ENCODE measurements at regions not wholly inside any gene's neighbourhood (a gene's known extent, or its start where the extent isn't known, plus 50 kb on each side); places are given as distances from the start of the nearest gene placed in this dataset.
"Not testable (repeated sequence)": the region's sequence is repeated elsewhere in the genome, so short reads cannot be mapped to it uniquely, and the experiment has no call there.

DNA sequence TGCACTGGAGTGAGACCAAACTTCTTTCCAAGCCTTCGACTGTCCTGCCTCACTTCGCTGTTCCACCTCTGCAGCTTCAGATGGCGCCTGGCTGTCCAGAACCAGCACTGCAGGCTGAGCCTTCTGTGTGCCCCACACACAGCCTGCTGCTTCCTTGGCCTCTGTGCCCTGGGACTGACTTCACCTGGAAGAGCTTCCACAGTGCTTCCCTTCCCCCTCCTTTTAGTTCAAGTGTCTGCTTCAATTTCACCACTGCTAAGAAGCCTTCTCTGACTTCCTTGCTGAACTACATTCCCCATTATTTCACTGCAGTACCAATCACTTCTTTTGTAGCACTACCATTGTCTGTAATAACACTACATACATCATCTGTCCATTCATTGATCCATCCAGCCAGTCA lies 315.1 kb upstream of the CHRNA7 start:
- in situ Hi-C loops (cut with MboI); H3K4me2 ChIP-seq (ENCODE audit: control insufficient read depth, insufficient read depth); H3K4me1 ChIP-seq (ENCODE audit: control insufficient read depth, insufficient read depth, low read length); CTCF ChIA-PET; intact Hi-C loops (cut with micrococcal nuclease; ENCODE audit: unreplicated experiment); FAIRE-seq; H3K27ac ChIP-seq (ENCODE audit: control insufficient read depth, insufficient read depth); H2AFZ ChIP-seq (ENCODE audit: control insufficient read depth, low read depth, low read length); H3K4me3 ChIP-seq; H3K36me3 ChIP-seq (ENCODE audit: control insufficient read depth in 2 of 2, insufficient read depth in 2 of 2, low read length in 1 of 2); ATAC-seq; H3K79me2 ChIP-seq (ENCODE audit: control insufficient read depth, insufficient read depth, low read length); BruUV-seq (replicated peaks); H3K27me3 ChIP-seq (replicated peaks in 1 of 2; ENCODE audit: control insufficient read depth in 2 of 2, insufficient read depth in 2 of 2, low read length in 1 of 2); H4K20me1 ChIP-seq (ENCODE audit: control insufficient read depth, insufficient read depth); SMC1A ChIA-PET (ENCODE audit: uncharacterized antibody, unreplicated experiment); H3K9me3 ChIP-seq (replicated peaks; ENCODE audit: control insufficient read depth, insufficient read depth, low read length); POLR2A ChIA-PET; DNase-seq (ENCODE audit: low read depth, low spot score); H3K9ac ChIP-seq (ENCODE audit: control insufficient read depth, insufficient read depth, low read length); RAD21 ChIA-PET (ENCODE audit: unreplicated experiment): not testable (repeated sequence)
- WGBS (ENCODE audit: insufficient coverage, insufficient replicate concordance, low lambda C conversion rate, missing lambda C conversion rate), result 0% methylated on average over 2 of the region's 3 CpGs

DNA sequence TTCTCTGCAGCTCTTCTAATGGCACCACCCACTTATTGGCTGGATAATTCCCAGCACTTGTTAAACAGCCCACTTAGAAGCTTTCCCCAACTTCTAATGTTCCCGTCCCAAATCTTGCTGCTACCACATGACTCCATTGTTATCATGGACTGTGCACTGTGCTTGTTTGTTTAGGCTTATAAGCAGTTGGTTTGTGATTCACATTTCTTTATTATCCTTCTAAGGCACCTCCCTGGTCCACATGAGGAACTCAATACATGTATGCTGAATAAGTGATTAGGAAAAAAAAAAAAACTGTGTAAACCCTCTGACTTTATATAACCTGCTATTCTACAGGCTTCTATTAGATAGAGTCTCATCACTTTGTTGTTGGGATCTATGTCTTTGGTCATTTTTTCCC lies 311.7 kb upstream of the CHRNA7 start:
- ATAC-seq; H3K9ac ChIP-seq (ENCODE audit: control insufficient read depth, insufficient read depth, low read length); H3K36me3 ChIP-seq (ENCODE audit: control insufficient read depth in 2 of 2, insufficient read depth in 2 of 2, low read length in 1 of 2); H2AFZ ChIP-seq (ENCODE audit: control insufficient read depth, low read depth, low read length); H4K20me1 ChIP-seq (ENCODE audit: control insufficient read depth, insufficient read depth); POLR2A ChIA-PET; H3K79me2 ChIP-seq (ENCODE audit: control insufficient read depth, insufficient read depth, low read length); SMC1A ChIA-PET (ENCODE audit: uncharacterized antibody, unreplicated experiment); RAD21 ChIA-PET (ENCODE audit: unreplicated experiment); H3K27ac ChIP-seq (ENCODE audit: control insufficient read depth, insufficient read depth); intact Hi-C loops (cut with micrococcal nuclease; ENCODE audit: unreplicated experiment); H3K4me3 ChIP-seq; H3K4me2 ChIP-seq (ENCODE audit: control insufficient read depth, insufficient read depth); in situ Hi-C loops (cut with MboI); BruUV-seq (replicated peaks); H3K4me1 ChIP-seq (ENCODE audit: control insufficient read depth, insufficient read depth, low read length); FAIRE-seq; DNase-seq (ENCODE audit: low read depth, low spot score); H3K9me3 ChIP-seq (replicated peaks; ENCODE audit: control insufficient read depth, insufficient read depth, low read length); CTCF ChIA-PET; H3K27me3 ChIP-seq (replicated peaks in 1 of 2; ENCODE audit: control insufficient read depth in 2 of 2, insufficient read depth in 2 of 2, low read length in 1 of 2): not testable (repeated sequence)
- 0% methylated on average over 1 of the region's 1 CpG for WGBS (ENCODE audit: insufficient coverage, insufficient replicate concordance, low lambda C conversion rate, missing lambda C conversion rate)

DNA sequence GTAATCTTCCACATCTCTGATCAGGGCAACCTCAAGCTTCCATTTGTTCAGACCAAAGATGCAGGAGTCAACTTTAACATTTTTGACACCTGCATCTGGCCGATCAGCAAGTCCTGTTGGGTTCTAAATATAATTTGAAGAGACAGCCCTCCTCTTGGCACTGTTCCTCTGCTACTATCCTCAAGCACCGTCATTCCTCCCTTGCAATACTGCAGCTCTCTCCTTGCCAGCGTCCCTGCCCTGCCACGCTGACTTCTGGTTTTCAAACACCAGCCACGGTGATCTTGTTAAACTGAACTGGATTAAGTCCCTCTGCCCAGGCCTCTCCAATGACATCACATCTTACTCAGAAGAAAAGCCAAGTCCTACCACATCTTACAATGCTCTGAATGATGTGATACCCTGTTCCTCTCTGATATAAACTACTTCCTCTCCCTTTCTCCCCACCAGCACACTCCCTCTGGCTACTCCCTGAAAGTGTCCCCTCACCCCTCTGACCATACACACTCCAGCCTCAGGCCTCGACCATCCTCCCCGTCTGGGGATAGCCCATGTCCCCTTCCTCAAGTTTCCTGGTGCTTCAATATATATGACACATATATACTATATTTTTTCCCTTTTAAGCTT lies 310.8 kb upstream of the CHRNA7 start:
- SMC1A ChIA-PET (ENCODE audit: uncharacterized antibody, unreplicated experiment); intact Hi-C loops (cut with micrococcal nuclease; ENCODE audit: unreplicated experiment); DNase-seq (ENCODE audit: low read depth, low spot score): not testable (repeated sequence)

DNA sequence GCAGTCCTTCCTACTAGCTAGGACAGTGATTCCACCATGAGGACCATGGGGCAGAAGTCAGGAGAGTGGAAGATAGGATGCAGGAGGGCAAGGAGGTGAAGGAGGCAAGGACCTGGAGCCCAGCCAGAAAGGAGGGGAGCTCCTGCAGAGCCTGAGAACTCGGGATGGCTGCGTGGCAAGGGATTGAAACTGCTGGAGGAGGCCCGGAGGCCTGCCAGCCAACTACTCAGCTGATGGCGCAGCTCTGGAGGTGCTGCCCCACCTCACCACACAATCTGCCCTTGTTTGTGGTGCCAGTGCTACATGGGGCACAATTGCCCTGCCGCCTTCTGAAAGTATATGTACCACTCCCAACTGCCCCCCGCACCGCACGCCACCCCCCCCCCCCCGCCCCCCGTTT lies 307.3 kb upstream of the CHRNA7 start:
- H3K27ac ChIP-seq (ENCODE audit: control insufficient read depth, insufficient read depth); H4K20me1 ChIP-seq (ENCODE audit: control insufficient read depth, insufficient read depth); H3K36me3 ChIP-seq (ENCODE audit: control insufficient read depth in 2 of 2, insufficient read depth in 2 of 2, low read length in 1 of 2); intact Hi-C loops (cut with micrococcal nuclease; ENCODE audit: unreplicated experiment); H3K79me2 ChIP-seq (ENCODE audit: control insufficient read depth, insufficient read depth, low read length); FAIRE-seq; BruUV-seq (replicated peaks); H3K4me1 ChIP-seq (ENCODE audit: control insufficient read depth, insufficient read depth, low read length); H3K9me3 ChIP-seq (replicated peaks; ENCODE audit: control insufficient read depth, insufficient read depth, low read length); DNase-seq (ENCODE audit: low read depth, low spot score); SMC1A ChIA-PET (ENCODE audit: uncharacterized antibody, unreplicated experiment); H3K4me2 ChIP-seq (ENCODE audit: control insufficient read depth, insufficient read depth); H3K9ac ChIP-seq (ENCODE audit: control insufficient read depth, insufficient read depth, low read length); H3K4me3 ChIP-seq; in situ Hi-C loops (cut with MboI); CTCF ChIA-PET; H3K27me3 ChIP-seq (replicated peaks in 1 of 2; ENCODE audit: control insufficient read depth in 2 of 2, insufficient read depth in 2 of 2, low read length in 1 of 2); ATAC-seq; RAD21 ChIA-PET (ENCODE audit: unreplicated experiment); H2AFZ ChIP-seq (ENCODE audit: control insufficient read depth, low read depth, low read length); POLR2A ChIA-PET: not testable (repeated sequence)
- WGBS (ENCODE audit: insufficient coverage, insufficient replicate concordance, low lambda C conversion rate, missing lambda C conversion rate), result 41% methylated on average over 10 of the region's 10 CpGs

More for the DNA sequence above, 310.8 kb upstream of the CHRNA7 start:
- RAD21 ChIA-PET (ENCODE audit: unreplicated experiment); H3K4me2 ChIP-seq (ENCODE audit: control insufficient read depth, insufficient read depth); H3K9ac ChIP-seq (ENCODE audit: control insufficient read depth, insufficient read depth, low read length); CTCF ChIA-PET; H2AFZ ChIP-seq (ENCODE audit: control insufficient read depth, low read depth, low read length); in situ Hi-C loops (cut with MboI); H3K27me3 ChIP-seq (replicated peaks in 1 of 2; ENCODE audit: control insufficient read depth in 2 of 2, insufficient read depth in 2 of 2, low read length in 1 of 2); H3K27ac ChIP-seq (ENCODE audit: control insufficient read depth, insufficient read depth); FAIRE-seq; H4K20me1 ChIP-seq (ENCODE audit: control insufficient read depth, insufficient read depth); POLR2A ChIA-PET; H3K79me2 ChIP-seq (ENCODE audit: control insufficient read depth, insufficient read depth, low read length); H3K4me3 ChIP-seq; BruUV-seq (replicated peaks); H3K9me3 ChIP-seq (replicated peaks; ENCODE audit: control insufficient read depth, insufficient read depth, low read length); H3K36me3 ChIP-seq (ENCODE audit: control insufficient read depth in 2 of 2, insufficient read depth in 2 of 2, low read length in 1 of 2); H3K4me1 ChIP-seq (ENCODE audit: control insufficient read depth, insufficient read depth, low read length): not testable (repeated sequence)
- WGBS (ENCODE audit: insufficient coverage, insufficient replicate concordance, low lambda C conversion rate, missing lambda C conversion rate), result 9% methylated on average over 6 of the region's 7 CpGs
- ATAC-seq, result peak; percentile 70

All from GM12878 (cell line).